ENCODE measurements at regions not wholly inside any gene's neighbourhood (a gene's known extent, or its start where the extent isn't known, plus 50 kb on each side); places are given as distances from the start of the nearest gene placed in this dataset.

DNA sequence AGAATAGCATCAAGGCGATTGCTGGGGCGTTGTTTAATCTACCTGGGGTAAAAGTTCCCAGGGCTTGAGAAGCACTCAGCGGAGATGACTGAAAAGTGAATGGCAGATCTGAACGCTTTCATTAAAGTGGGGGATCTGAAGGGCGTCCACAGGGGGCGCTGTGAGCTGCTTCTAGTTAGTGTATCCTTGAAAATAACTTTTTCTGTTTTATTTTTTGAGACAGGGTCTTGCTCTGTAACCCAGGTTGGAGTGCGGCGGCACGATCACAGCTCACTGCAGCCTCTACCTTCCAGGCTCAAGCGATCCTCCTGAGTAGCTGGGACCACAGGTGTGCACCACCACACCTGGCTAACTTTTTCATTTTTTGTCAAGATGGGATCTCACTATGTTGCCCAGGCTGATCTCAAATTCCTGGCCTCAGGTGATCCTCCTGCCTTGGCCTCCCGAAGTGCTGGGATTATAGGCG, 360.4 kb downstream of the SEC14L1 start (continued):
- TF ChIP-seq REST (IDR thresholded peaks at IDR 0.05; ENCODE audit: borderline replicate concordance) (0 out of 2 replicates have a peak, but pooled peaks have one; percentile 17), REST (CRISPR knock-in tag; IDR thresholded peaks at IDR 0.05; ENCODE audit: low read depth) (no peak)
